Endothelial cell of umbilical vein (primary cell): ENCODE measurements at regions not wholly inside any gene's neighbourhood (a gene's known extent, or its start where the extent isn't known, plus 50 kb on each side); places are given as distances from the start of the nearest gene placed in this dataset.

Source experiments
- BruUV-seq: library from RNA; stranded (reverse); fragments of 400-500 nt; replicated peaks from 2 replicates; lab custom pipeline; 2021; lab: Mats Ljungman, UMichigan
- CTCF ChIA-PET: fragments of 300-600, 350-600 bp; sonication (Branson Sonifier 250); formaldehyde crosslinking; loops from one replicate; lab custom pipeline; 2021; ENCODE audit warnings: antibody characterized with exemption, inconsistent platforms; lab: Charles Lee
- POLR2A ChIA-PET: fragments of 300-600, 350-600 bp; sonication (Branson Sonifier 250); formaldehyde crosslinking; loops from one replicate; lab custom pipeline; 2021; ENCODE audit warnings: antibody characterized with exemption, inconsistent platforms; lab: Charles Lee
- DNase-seq: peaks from one replicate; pipeline ENCODE4 v3.0.0-alpha.2; 2011; ENCODE audit warnings: low read depth, low spot score
- FAIRE-seq: peaks from 2 replicates; lab custom pipeline; 2011; peaks lifted over from hg19 to GRCh38; lab: Jason Lieb, UNC
- H2AFZ ChIP-seq: 2 replicates; pipeline ENCODE4 v1.6.0; 2012; ENCODE audit warnings: low read depth, low read length, control low read depth, inconsistent platforms
- H3K27ac ChIP-seq: 2 replicates; pipeline ENCODE4 v1.5.1; 2011; ENCODE audit warnings: low read depth, mild to moderate bottlenecking, control low read depth, low read length, moderate library complexity; ENCODE audit not compliant: insufficient read depth
- H3K27me3 ChIP-seq, 2 experiments: 2 replicates each; pipeline versions ENCODE4 v1.6.0 to v1.6.1; 2011; ENCODE audit warnings: low read length in 2 of 2, mixed read lengths in 1 of 2; ENCODE audit not compliant: control insufficient read depth in 2 of 2, insufficient read depth in 2 of 2
- H3K36me3 ChIP-seq, 2 experiments: 2 replicates in 1 of 2; 3 replicates in 1 of 2; pipeline ENCODE4 v1.5.1; 2011; ENCODE audit warnings: low read length in 2 of 2, mild to moderate bottlenecking in 1 of 2, moderate library complexity in 1 of 2; ENCODE audit not compliant: control insufficient read depth in 2 of 2, insufficient read depth in 2 of 2; ENCODE audit errors: extremely low read depth in 1 of 2
- H3K4me1 ChIP-seq: 3 replicates; pipeline ENCODE4 v1.5.1; 2011; ENCODE audit warnings: mild to moderate bottlenecking, low read length; ENCODE audit not compliant: control insufficient read depth, insufficient read depth; ENCODE audit errors: extremely low read depth
- H3K4me2 ChIP-seq: 2 replicates; pipeline ENCODE4 v1.6.1; 2011; ENCODE audit warnings: low read length, control low read depth, mixed read lengths; ENCODE audit not compliant: insufficient read depth
- H3K4me3 ChIP-seq, 3 experiments: fragments of 200-600 bp in 1 of 3; sonication (generic), shearing (Covaris generic) in 1 of 3; replicated peaks in 1 of 3; 2 replicates each; pipeline ENCODE4 v1.5.1; 2011 to 2016; ENCODE audit warnings: control low read depth in 3 of 3, low read length in 3 of 3, mild to moderate bottlenecking in 2 of 3, inconsistent platforms in 1 of 3, low read depth in 1 of 3, moderate library complexity in 1 of 3; ENCODE audit not compliant: insufficient read depth in 1 of 3
- H3K79me2 ChIP-seq: 2 replicates; pipeline ENCODE4 v1.6.0; 2012; ENCODE audit warnings: low read length, inconsistent platforms; ENCODE audit not compliant: control insufficient read depth, insufficient read depth
- H3K9ac ChIP-seq: replicated peaks from 2 replicates; pipeline ENCODE3; 2011; ENCODE audit warnings: low read length, control low read depth; ENCODE audit not compliant: insufficient read depth; ENCODE audit errors: extremely low read depth
- H3K9me1 ChIP-seq: replicated peaks from 3 replicates; pipeline ENCODE4 v1.6.0; 2011; ENCODE audit warnings: mild to moderate bottlenecking, low read length; ENCODE audit not compliant: control insufficient read depth, insufficient read depth; ENCODE audit errors: extremely low read depth
- H3K9me3 ChIP-seq: replicated peaks from 2 replicates; pipeline ENCODE4 v1.5.1; 2012; ENCODE audit warnings: low read length, inconsistent platforms; ENCODE audit not compliant: control insufficient read depth, insufficient read depth
- H4K20me1 ChIP-seq: replicated peaks from 2 replicates; pipeline ENCODE3; 2011; ENCODE audit warnings: mild to moderate bottlenecking, low read length; ENCODE audit not compliant: control insufficient read depth, insufficient read depth; ENCODE audit errors: extremely low read depth
- CTCF ChIP-seq, 2 donors: IDR thresholded peaks; 1 replicate in 1 of 2; 2 replicates in 1 of 2; pipeline ENCODE4 v1.5.1; 2011; ENCODE audit warnings: low read length in 2 of 2, mild to moderate bottlenecking in 2 of 2, moderate library complexity in 2 of 2, control low read depth in 1 of 2, inconsistent platforms in 1 of 2, low read depth in 1 of 2; ENCODE audit not compliant: insufficient read depth in 1 of 2; ENCODE audit errors: extremely low read depth in 1 of 2
- EZH2 ChIP-seq: IDR thresholded peaks from 2 replicates; pipeline ENCODE4 v1.6.1; 2012; ENCODE audit warnings: borderline replicate concordance, low read depth, mild to moderate bottlenecking, moderate library complexity, low read length, inconsistent platforms; ENCODE audit not compliant: severe bottlenecking
- FOS ChIP-seq: IDR thresholded peaks from 2 replicates; pipeline ENCODE4 v1.6.1; 2011; ENCODE audit warnings: mild to moderate bottlenecking, low read length, moderate library complexity, borderline replicate concordance; ENCODE audit not compliant: insufficient read depth
- GATA2 ChIP-seq: IDR thresholded peaks from 2 replicates; pipeline ENCODE4 v1.7.0; 2011; ENCODE audit warnings: low read depth, mild to moderate bottlenecking, moderate library complexity, mixed read lengths, low read length; ENCODE audit not compliant: insufficient read length, insufficient read depth
- JUN ChIP-seq: IDR thresholded peaks from 2 replicates; pipeline ENCODE4 v1.6.1; 2011; ENCODE audit warnings: borderline replicate concordance, low read depth; ENCODE audit not compliant: insufficient read length, insufficient read depth
- MYC ChIP-seq: IDR thresholded peaks from one replicate; pipeline ENCODE4 v1.6.1; 2011; ENCODE audit warnings: mild to moderate bottlenecking, low read depth, low read length
- POLR2A ChIP-seq: IDR thresholded peaks from 2 replicates; pipeline ENCODE4 v1.6.1; 2012; ENCODE audit warnings: low read depth, mild to moderate bottlenecking, control low read depth, low read length
- POLR2AphosphoS5 ChIP-seq: IDR thresholded peaks from 2 replicates; pipeline ENCODE4 v1.6.1; 2012; ENCODE audit warnings: low read depth, mild to moderate bottlenecking, control low read depth, low read length, moderate library complexity; ENCODE audit not compliant: insufficient read depth
- dilution Hi-C: fragments of 300-500 bp; cut with MboI; formaldehyde crosslinking; loops from one replicate; pipeline ENCODE4 v1.15.0; 2019; ENCODE audit warnings: low sequenced_read_pairs; ENCODE audit not compliant: extremely low pct_ligation_motif_present
- intact Hi-C: fragments of 100-400 bp; cut with micrococcal nuclease; formaldehyde crosslinking; loops from one replicate; pipeline ENCODE4 v1.10.0; 2022
- TF ChIP-seq, protein P1 (sequence below): IDR thresholded peaks from 2 replicates; pipeline ENCODE4 v1.6.1; 2011; ENCODE audit not compliant: insufficient read depth, insufficient read length

- no peak overlapping the region for H3K4me3 ChIP-seq
- DNase-seq (no peak), FAIRE-seq (no peak)
- H3K4me2 ChIP-seq, result no peak overlapping the region
- no peak overlapping the region for H3K27ac ChIP-seq
- no peaks in the 10 kb centered on the region for H3K9me1 ChIP-seq
- no peak overlapping the region for H2AFZ ChIP-seq
- ChIA-PET POLR2A (no interaction called here), CTCF (no interaction called here)
- H3K36me3 ChIP-seq, result no peaks in the 10 kb centered on the region
- no peaks in the 10 kb centered on the region for H3K27me3 ChIP-seq
- H4K20me1 ChIP-seq, result no peaks in the 10 kb centered on the region
- dilution Hi-C loops, result no loop called here
- intact Hi-C loops, result no loop called here
- H3K79me2 ChIP-seq, result no peaks in the 10 kb centered on the region
- H3K4me1 ChIP-seq, result no peaks in the 10 kb centered on the region
- no TSS peak for BruUV-seq
- TF ChIP-seq EZH2, result no peak
- TF ChIP-seq, protein P1, sequence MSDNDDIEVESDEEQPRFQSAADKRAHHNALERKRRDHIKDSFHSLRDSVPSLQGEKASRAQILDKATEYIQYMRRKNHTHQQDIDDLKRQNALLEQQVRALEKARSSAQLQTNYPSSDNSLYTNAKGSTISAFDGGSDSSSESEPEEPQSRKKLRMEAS, result no peak
- TF ChIP-seq POLR2AphosphoS5, result no peak
- no peak for TF ChIP-seq FOS
- TF ChIP-seq MYC, result no peak
- no peak for TF ChIP-seq GATA2
- TF ChIP-seq JUN, result no peak
- TF ChIP-seq POLR2A, result no peak
- no peaks in the 10 kb centered on the region for H3K9me3 ChIP-seq
- no peak overlapping the region for H3K9ac ChIP-seq
These were observed 386.9 kb downstream of the HTR7 start for GRCh38 chr10:90470966-90471365.

GRCh38 chr10:90480466-90480865 is 377.4 kb downstream of the HTR7 start:
- FAIRE-seq, result no peak

More at GRCh38 chr10:90480466-90480865, 377.4 kb downstream of the HTR7 start:
- H2AFZ ChIP-seq, result no peak overlapping the region
- no peaks in the 10 kb centered on the region for H3K36me3 ChIP-seq
- DNase-seq, result no peak
- ChIA-PET POLR2A (no interaction called here), CTCF (interaction anchor here (1.0 to 1.2 kb wide), 2 partner anchors 192 to 332 kb away, joined by 3 to 4 read pairs; no protein-coding TSS in a partner anchor)
- BruUV-seq, result no TSS peak
- TF ChIP-seq EZH2 (no peak), MYC (no peak), POLR2AphosphoS5 (no peak), POLR2A (no peak), CTCF (IDR thresholded peaks at IDR 0.05; ENCODE audit: extremely low read depth in 1 of 2, insufficient read depth in 1 of 2, low read depth in 1 of 2, low read length in 2 of 2) (no peak)
- TF ChIP-seq, protein P1, result no peak
- intact Hi-C loops, result no loop called here
- no peaks in the 10 kb centered on the region for H4K20me1 ChIP-seq
- H3K4me2 ChIP-seq, result no peak overlapping the region
- H3K9me1 ChIP-seq, result no peaks in the 10 kb centered on the region
- no peaks in the 10 kb centered on the region for H3K9me3 ChIP-seq
- H3K4me3 ChIP-seq, result no peak overlapping the region
- H3K27ac ChIP-seq, result no peak overlapping the region
- H3K79me2 ChIP-seq, result no peaks in the 10 kb centered on the region
- H3K27me3 ChIP-seq, result no peaks in the 10 kb centered on the region
- no peak overlapping the region for H3K9ac ChIP-seq
- no peaks in the 10 kb centered on the region for H3K4me1 ChIP-seq
- dilution Hi-C loops, result no loop called here
